GM18868 (cell line): ENCODE measurements at regions not wholly inside any gene's neighbourhood (a gene's known extent, or its start where the extent isn't known, plus 50 kb on each side); places are given as distances from the start of the nearest gene placed in this dataset.
"Not testable (repeated sequence)": the region's sequence is repeated elsewhere in the genome, so short reads cannot be mapped to it uniquely, and the experiment has no call there.

Experiments used
- ATAC-seq: cut with Tn5 transposase; IDR thresholded peaks from one replicate; pipeline ENCODE4 v1.9.1; 2021; ENCODE audit warnings: mild to moderate bottlenecking, moderate library complexity; ENCODE audit not compliant: unreplicated experiment

DNA sequence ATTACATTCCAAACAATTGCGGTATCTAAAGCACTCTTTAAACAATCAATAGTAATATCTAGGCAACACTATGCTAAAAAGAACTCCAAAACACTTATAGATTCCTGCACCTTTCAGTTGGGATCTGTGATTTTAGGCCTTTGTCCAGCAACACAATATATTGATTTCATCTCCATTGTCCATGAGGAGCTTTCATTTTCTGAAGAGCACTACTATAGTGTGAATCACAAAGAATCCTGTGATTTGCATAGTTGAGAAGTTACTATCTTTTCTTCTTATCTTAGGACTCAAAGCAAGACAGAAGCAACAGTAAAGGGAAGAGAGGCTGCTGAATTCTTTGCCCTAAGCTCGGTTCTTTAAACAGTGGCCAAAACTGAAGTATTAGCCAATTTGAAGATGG lies 846.8 kb downstream of the IPMK start:
- no peak for ATAC-seq

DNA sequence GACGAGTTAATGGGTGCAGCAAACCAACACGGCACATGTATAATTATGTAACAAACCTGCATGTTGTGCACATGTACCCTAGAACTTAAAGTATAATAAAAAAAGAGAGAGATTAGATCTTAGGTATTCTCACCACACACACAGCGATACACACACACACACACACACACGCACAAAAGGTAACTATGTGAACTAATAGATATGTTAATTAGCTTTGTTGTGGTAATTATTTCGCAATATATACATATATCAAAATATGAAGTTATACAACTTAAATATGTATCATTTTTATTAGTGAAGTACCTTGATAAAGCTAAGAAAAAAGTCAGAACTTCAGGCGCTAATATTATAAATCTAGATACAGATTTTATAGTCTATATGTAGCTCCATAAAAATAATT lies 849.2 kb downstream of the IPMK start:
- no peak for ATAC-seq

- no peak for ATAC-seq
These were observed 871.8 kb downstream of the IPMK start for GRCh38 chr10:57395923-57396322.

DNA sequence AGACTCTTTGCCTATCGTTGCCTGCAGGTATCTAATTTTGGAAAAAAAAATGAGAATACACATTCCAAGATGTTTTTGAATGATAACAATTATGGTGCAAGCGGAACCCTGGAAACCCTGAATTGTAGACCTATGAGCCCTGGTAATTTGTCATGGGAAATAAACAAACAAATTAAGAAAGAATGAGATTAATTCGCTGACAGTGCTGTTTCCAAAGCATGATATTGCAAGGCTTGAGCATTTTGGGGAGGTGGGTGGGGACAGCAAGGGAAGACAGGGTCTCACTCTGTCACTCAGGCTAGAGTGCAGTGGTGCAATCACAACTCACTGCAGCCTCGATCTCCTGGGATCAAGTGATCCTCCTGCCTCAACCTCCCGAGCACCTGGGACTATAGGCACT lies 900.3 kb downstream of the IPMK start:
- no peak for ATAC-seq

DNA sequence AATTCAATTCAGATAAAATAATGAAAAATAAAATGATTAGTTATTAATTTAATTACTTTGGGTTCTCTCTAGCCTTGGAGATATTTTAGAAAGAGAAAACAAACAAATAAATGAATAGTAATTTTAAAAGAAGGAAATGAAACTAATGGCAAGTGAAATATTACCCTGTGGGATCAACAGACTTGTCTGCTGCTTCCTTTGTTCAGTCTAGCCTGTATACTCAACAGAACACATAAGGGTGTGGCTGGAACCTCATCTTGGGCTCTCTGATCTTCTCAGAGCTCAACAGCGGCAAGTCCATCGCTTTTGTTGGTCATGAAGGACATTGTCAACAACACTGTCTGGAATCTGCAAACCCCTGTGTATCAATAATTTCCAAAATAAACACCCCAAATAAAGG lies 904.9 kb downstream of the IPMK start:
- ATAC-seq, result no peak

GRCh38 chr10:57353403-57354003 lies 914.2 kb downstream of the IPMK start:
- ATAC-seq, result no peak

- ATAC-seq, result no peak
These were observed 916.6 kb downstream of the IPMK start for GRCh38 chr10:57351076-57351475.

DNA sequence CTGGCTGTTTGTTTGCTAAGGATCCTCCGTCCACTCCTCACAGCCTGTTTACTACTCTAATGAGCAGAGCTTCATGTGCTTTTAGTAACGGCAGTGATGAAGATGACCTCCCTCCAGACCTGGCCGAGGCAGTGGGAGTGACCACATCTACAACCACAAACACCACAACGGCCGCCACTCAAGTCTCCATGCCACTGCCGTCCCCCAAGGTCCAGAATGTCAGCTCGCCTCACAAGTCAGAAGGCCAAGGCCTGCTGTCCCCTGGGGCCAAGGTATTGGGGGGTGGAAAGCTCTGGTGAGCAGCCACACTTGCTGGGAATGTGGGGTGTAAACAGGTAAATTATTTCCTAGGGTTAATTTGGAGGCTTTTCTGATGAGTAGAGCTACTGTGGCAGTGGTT lies 926.4 kb downstream of the IPMK start:
- ATAC-seq, result no peak

GRCh38 chr10:57338823-57339558 lies 928.7 kb downstream of the IPMK start:
- ATAC-seq, result peak; percentile 83

DNA sequence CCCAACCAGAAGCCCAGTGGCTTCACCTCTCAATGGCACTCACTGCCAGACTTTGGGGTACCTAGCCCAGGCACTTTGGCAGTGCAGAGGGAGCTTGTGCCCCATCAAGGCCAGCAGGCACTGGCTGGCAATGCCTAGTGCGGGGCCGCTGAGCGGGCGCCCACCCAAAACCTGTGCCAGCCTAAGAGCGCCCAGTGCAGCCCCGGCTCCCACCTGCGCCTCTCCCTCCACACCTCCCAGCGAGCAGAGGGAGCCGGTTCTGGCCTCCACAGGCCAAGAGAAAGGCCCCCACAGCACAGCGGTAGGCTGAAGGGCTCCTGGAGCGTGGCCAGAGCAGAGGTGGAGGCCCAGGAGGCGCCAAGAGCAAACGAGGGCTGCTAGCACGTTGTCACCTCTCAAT lies 930.8 kb downstream of the IPMK start:
- ATAC-seq, result no peak

GRCh38 chr10:57336341-57336740 lies 931.4 kb downstream of the IPMK start:
- no peak for ATAC-seq

GRCh38 chr10:57334523-57334922 lies 933.2 kb downstream of the IPMK start:
- no peak for ATAC-seq

DNA sequence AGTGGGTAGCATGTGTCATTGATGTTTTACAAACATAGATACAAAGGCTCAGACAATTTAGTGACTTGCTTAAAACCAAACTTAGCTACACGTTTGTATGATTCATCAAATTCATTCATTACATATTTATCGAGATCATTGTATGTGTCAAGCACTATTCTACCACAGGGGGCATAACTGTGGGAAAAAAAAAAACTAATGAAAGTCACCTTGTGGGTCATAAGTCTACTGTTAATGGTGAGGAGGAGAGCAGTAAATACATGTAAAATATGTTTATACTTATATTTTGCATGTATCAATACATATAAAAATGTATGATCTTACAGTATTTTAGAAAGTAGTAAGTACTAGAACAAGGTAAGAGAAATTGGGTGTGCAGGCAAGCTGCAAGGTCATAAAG lies 933.8 kb downstream of the IPMK start:
- no peak for ATAC-seq

GRCh38 chr10:57321400-57321854 lies 946.3 kb downstream of the IPMK start:
- not testable (repeated sequence) for ATAC-seq

DNA sequence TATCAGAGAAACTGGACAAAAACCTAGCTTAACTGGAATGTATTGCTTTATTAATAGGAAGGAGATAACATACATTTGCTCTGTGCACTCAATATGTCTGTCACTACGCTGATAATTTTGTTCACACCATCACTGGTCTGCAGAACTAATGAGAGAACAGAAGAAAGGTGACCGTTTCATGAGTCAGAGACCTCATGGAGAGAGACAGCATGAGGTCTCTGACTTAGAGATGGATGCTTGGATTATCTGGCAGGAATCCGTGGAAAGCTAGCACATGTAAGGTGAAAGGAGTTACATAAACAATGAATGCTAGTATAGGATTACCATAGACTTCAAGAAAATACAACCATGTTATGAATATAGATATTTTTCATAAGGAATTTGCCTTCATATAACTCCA lies 947.3 kb downstream of the IPMK start:
- ATAC-seq, result no peak

DNA sequence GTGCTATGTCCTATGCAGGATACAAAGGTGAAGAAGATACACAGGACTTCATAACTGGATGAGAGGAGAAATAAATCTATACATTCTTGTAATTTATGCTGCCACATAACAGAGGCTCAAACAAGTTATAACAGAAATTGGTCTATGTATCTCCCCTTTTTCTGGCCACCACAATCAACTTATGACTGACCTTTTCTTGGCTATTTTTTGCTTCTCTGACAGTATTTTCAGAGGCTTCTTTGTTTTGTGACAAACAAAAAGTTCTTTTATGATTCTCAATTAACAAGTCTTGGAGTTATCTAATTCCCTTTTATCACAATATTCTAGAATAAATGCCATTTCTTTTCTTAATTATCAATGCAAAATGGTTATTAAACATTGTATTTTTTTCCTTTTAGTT lies 953.0 kb upstream of the ZWINT start:
- ATAC-seq, result no peak

DNA sequence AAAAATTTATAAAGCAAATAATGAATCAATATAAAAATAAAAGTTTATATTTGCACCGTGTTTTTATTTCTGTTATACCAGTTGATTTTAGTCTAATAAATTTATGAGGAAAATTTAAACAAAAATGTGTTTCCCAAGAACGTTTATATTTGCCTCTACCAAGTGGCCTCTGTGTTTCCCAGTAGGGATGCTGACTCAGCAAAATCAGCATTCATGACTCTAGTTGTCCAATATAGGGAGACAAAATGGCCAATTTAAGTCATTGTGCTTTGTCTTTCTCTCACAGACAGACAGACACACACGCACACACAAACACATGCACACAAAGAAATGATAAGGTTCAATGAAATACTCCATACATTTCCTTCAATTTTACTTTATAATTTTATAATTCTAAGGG lies 942.5 kb upstream of the ZWINT start:
- ATAC-seq, result no peak

- no peak for ATAC-seq
These were observed 939.7 kb upstream of the ZWINT start for GRCh38 chr10:57300718-57301117.

DNA sequence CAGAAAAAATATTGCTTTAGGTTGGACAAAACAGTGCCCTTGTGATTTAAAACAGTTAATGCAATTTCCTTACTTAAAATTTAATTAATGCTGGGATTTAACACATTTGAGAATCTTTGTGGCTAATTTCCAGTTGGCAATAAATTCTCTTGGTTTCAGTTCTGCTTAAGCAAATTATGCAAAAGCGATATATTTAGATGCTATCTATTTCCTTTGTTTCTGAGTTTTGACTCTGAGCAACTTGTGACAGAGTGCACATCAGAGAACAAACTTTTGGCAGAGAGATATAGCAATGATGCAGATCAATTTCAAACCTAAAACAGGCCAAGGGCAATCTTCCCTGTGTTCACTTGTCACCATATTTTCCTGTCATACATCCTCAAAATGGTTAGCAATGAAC lies 933.6 kb upstream of the ZWINT start:
- ATAC-seq, result no peak

- no peak for ATAC-seq
These were observed 927.7 kb upstream of the ZWINT start for GRCh38 chr10:57288754-57289153.

- no peak for ATAC-seq
These were observed 901.8 kb upstream of the ZWINT start for GRCh38 chr10:57262892-57263291.

DNA sequence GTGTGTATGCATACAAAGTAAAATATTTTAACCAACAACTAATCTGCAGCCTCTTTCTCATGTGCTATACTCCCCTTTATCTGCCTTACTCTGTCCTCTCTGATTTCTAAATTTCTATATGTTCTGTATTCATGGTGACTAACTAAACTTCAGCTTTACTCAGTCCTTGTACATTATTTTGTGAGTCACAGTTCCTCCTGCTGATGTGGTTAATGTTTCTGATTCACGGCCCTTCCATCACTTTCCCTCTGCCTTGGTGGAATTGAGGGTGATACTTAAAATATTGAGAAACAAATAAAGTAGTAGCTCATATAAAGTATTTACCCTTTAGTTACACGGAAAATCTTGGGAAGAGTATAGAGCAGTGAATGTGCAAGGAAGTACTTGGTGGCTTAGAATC lies 899.1 kb upstream of the ZWINT start:
- ATAC-seq, result no peak
